SU-DHL-6 (cell line): ENCODE measurements at regions not wholly inside any gene's neighbourhood (a gene's known extent, or its start where the extent isn't known, plus 50 kb on each side); places are given as distances from the start of the nearest gene placed in this dataset.

Experiments
- EZH2phosphoT487 ChIP-seq: fragments of 200-600 bp; sonication (generic), shearing (Covaris generic); conservative IDR thresholded peaks from 2 replicates; pipeline ENCODE4 v1.6.1; 2018; ENCODE audit warnings: mild to moderate bottlenecking, antibody characterized with exemption, low read length, moderate library complexity, mixed read lengths
- TF ChIP-seq, protein P1 (sequence below): fragments of 200-600 bp; sonication (generic); IDR thresholded peaks from one replicate; pipeline ENCODE4 v1.5.1; 2017; ENCODE audit warnings: antibody characterized with exemption, mild to moderate bottlenecking, low read length, moderate library complexity; ENCODE audit not compliant: insufficient read depth, poor library complexity, severe bottlenecking

- TF ChIP-seq, protein P1, sequence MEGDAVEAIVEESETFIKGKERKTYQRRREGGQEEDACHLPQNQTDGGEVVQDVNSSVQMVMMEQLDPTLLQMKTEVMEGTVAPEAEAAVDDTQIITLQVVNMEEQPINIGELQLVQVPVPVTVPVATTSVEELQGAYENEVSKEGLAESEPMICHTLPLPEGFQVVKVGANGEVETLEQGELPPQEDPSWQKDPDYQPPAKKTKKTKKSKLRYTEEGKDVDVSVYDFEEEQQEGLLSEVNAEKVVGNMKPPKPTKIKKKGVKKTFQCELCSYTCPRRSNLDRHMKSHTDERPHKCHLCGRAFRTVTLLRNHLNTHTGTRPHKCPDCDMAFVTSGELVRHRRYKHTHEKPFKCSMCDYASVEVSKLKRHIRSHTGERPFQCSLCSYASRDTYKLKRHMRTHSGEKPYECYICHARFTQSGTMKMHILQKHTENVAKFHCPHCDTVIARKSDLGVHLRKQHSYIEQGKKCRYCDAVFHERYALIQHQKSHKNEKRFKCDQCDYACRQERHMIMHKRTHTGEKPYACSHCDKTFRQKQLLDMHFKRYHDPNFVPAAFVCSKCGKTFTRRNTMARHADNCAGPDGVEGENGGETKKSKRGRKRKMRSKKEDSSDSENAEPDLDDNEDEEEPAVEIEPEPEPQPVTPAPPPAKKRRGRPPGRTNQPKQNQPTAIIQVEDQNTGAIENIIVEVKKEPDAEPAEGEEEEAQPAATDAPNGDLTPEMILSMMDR = no peak
- TF ChIP-seq EZH2phosphoT487 = no peak
Observed at GRCh38 chr10:55873485-55873884, 487.6 kb downstream of the ZWINT start.
